ENCODE measurements at regions not wholly inside any gene's neighbourhood (a gene's known extent, or its start where the extent isn't known, plus 50 kb on each side); places are given as distances from the start of the nearest gene placed in this dataset.

GRCh38 chr1:209249785-209250440, 333.6 kb upstream of the CAMK1G start:
- DNase-seq: no peak

GRCh38 chr1:209250861-209251636, 332.5 kb upstream of the CAMK1G start:
- DNase-seq: no peak

DNA sequence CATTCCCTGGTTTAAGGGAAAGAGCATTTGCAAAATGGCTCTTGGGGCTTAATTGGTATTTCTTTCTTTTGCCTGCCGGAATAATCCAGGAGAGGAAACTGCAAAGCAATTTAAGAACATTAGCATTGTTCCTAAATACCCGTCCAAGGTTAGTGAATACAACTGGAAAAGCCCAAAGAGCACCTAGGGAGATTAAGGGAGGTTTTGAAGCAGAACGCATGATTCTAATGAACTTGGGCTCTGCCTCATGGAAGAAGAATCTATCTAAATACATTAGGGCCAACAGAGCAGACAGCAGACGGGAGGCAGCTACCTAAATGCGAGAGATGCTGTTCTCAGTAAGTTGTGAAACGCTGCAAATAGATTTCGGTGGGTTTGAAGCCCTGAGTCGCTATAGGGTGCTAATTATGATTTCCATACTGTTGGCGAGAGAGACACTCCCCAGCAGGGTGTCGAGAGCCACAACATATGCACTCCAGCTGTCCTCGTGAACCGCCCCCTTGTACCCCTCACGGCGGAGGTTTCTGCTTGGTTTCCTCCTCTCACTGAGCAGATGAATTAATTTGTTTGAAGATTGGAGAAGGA, 326.7 kb upstream of the CAMK1G start:
- DNase-seq: no peak

DNA sequence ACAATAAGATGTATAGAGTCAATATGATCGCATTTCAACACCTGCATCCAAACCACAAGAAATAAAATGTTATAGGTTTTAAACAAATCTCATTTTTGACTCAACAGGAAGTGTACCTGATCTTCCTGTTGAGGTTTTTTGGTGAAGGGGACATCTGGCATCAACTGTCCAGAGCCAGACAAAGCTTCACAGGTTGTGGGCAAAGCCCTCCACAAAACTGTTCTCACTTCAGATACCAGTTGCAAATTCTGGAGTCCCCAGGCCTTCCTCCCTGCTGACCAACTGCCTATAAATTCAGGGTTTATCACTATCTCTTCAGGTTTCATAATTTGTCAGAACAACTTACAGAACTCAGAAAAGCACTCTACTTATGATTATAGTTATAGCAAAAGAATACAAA, 326.1 kb upstream of the CAMK1G start:
- DNase-seq: no peak

DNA sequence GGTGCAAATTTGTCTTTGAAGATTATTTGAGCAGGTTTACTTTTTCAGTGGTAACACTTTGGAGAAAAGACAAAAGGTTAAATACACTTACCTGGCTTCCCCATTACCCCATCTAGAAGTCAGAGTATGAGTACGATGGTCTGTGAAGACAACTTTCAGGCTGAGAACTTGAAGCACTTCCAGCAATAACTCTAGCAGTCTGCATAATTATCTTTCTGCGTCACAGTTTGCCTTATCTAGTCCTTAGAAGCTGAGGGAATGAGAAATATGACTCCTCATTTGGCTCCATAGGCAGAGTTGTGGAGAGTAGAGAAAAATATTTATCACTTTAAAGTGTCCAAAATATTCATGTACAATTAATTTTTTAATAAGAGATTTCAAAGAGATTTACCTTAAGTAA, 323.4 kb upstream of the CAMK1G start:
- DNase-seq: no peak

- DNase-seq: no peak
Measured at GRCh38 chr1:209262631-209263030, 320.9 kb upstream of the CAMK1G start.

- no peak for DNase-seq
Measured at GRCh38 chr1:209265301-209265700, 318.2 kb upstream of the CAMK1G start.

DNA sequence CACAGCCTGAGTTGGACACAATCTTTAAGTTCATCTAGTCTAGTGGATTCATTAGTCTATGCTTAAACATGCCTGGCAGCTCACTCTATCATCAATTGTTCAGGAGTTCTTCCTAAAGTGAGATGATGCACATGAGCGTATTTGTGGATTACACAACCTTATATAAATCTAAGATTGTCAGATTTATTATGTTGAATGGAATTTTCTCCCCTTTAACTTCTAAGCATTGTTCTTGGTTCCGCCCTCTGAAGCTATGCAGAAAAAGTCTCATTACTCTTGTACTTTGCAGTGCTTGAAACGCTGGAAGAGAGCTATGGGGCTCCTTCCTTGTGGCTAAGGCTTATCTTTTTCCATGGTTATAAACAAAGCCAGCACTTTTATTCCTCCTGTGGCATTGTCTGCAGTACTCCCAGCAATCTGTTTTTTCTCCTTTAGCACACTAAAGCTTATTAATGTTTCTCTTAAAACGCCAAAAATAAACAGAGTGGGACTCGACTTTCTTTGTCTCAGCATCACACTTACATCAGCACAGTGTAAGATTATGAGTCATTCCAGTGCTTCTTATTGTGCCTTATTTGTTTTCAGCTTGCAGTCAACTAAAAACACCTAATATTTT, 316.8 kb upstream of the CAMK1G start:
- no peak for DNase-seq

GRCh38 chr1:209267968-209268367, 315.5 kb upstream of the CAMK1G start:
- DNase-seq: no peak

- no peak for DNase-seq
Measured at GRCh38 chr1:209268479-209268878, 315.0 kb upstream of the CAMK1G start.

- DNase-seq: no peak
Measured at GRCh38 chr1:209276321-209276720, 307.2 kb upstream of the CAMK1G start.

- DNase-seq: no peak
Measured at GRCh38 chr1:209277662-209278061, 305.9 kb upstream of the CAMK1G start.

DNA sequence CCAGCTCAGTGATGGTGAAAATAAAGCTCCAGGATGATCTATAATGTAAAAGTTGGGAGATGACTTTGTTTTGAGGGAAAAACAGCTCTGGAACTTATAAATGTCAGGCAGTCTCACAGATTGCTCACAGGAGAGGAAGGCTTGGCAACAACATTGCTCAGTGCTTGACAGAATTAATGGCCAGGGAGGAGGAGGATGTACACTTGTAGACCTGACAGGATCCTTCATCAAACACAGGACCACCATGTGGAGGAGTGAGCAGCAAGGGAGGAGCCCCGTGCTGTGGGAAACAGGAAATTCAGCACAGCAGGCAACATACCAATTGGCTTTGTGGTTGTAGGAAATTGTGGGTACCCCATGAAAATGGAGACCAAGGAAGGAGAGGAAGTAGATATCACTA, 291.8 kb upstream of the CAMK1G start:
- no peak for DNase-seq

GRCh38 chr1:209302779-209303568, 280.5 kb upstream of the CAMK1G start:
- no peak for DNase-seq

- no peak for DNase-seq
Measured at GRCh38 chr1:209304166-209304565, 279.3 kb upstream of the CAMK1G start.

- DNase-seq: no peak
Measured at GRCh38 chr1:209305221-209305954, 278.1 kb upstream of the CAMK1G start.

DNA sequence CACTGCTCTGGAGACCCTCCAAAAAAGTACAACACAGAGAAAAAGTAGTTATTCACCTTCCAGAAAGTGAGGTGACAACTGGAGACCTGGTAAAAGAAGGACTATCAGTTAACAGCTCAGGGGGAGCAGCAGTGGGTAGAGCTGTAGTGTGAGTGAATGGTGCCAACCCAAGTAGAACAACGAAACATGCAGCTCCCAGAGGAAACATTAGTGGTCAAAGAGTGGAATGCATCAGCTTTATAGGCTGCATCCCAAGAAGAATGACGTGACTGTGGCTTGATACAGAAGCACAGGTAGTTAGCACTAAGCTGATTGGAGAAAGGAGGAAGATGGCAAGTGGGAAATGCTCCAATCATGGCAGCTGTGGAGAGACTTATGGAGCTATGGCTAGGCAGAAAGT, 275.7 kb upstream of the CAMK1G start:
- no peak for DNase-seq

DNA sequence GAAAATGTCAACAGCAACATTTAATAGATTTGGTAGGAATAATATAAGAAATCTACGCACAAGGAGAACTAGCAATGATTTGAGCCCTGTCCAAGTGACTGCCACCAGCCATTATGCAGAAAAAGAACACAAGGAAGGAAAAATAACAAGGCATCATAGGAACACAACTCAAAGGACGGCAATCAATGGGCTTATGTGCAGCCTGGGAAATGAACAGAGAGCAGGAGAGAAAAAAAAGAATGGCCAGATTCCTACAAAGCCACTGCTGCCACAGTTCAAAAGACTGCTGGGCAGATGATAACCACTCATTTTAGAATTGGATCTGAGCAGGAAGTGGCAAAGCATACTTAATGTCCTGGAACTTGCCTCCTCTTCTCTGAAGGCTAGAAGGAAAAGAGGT, 274.3 kb upstream of the CAMK1G start:
- no peak for DNase-seq

GRCh38 chr1:209311770-209312169, 271.7 kb upstream of the CAMK1G start:
- no peak for DNase-seq

DNA sequence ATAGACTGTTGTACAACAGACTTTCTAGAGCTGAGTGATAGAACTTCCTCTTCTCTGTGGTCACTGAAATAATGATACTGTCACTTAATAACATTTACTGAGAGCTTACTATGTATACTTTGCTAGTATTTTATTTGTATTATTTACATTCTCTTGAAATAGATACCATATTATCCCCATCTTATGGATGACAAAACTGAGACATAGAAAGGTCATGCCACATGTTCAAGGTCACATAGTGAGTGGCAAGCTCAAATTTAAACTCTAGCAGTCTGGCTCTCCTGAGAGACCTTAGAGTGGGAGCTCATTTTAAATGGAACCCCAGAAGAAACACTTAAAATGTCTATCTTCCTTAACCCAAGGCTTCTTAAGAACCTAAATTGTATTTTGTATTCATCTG, 266.6 kb upstream of the CAMK1G start:
- DNase-seq: no peak

DNA sequence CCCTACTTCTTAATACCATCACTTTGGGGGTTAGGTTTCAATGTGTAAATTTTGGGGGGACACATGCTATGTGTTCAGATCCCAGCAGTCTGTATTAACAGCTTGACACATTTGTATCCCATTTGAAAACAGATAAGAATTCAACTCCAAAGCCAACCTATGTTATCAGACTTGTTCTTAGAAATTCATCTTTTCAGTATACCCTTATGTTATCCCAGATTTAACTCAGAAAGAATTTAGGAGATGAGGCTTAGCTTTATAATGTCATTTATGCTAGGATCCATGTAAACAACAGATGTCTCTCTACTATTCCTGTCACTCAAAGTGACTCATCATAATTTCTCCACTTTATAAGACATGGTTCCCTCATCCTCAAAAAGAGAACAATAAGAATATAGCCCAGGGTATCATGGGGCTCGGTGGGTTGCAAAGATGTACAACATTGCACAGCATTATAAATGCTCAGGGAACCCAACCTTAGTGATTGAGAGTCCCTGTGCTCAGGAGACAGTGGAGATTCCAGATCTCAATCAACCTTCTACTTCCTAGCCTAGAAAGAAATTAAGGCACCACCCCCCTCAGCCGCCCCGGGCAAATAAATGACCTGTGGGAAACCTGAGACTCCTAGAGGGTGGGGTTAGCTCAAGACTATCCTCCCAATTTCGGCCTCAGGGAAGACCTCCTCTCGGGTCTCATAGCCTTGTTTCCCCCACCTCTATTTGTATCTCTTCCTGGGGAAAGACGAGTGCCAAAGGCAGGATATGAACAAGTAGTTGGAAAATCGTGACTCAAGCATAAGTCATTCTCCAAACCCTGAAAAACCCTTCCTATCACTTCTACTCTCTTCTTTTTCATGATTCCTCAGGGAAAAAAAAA, 265.1 kb upstream of the CAMK1G start:
- DNase-seq: no peak

Measured in CD4-positive, alpha-beta T cell treated with Interleukin-4 for 1 hour (primary cell).